GM23338 (cell line): ENCODE measurements at regions not wholly inside any gene's neighbourhood (a gene's known extent, or its start where the extent isn't known, plus 50 kb on each side); places are given as distances from the start of the nearest gene placed in this dataset.

ENCODE experiments used
- ATAC-seq: fragments of 200-7000 bp; cut with Tn5 transposase; 3 replicates; pipeline ENCODE4 v1.9.1; 2020
- DNase-seq: peaks from one replicate; pipeline ENCODE4 v3.0.0-alpha.2; 2015; ENCODE audit warnings: low spot score
- H2AFZ ChIP-seq: fragments of 200-600 bp; sonication (generic); 2 replicates; pipeline ENCODE4 v1.8.0; 2016; ENCODE audit warnings: antibody characterized with exemption, mild to moderate bottlenecking, moderate library complexity
- H3F3A ChIP-seq: fragments of 200-600 bp; sonication (generic); replicated peaks from 2 replicates; pipeline ENCODE4 v1.8.0; 2017; ENCODE audit warnings: antibody characterized with exemption, mixed run types, low read depth
- H3K27ac ChIP-seq: fragments of 200-600 bp; sonication (generic); 2 replicates; pipeline ENCODE4 v1.6.1; 2016; ENCODE audit warnings: low read depth
- H3K27me3 ChIP-seq: fragments of 200-600 bp; sonication (generic); 2 replicates; pipeline ENCODE4 v1.8.0; 2016; ENCODE audit warnings: mild to moderate bottlenecking, mixed run types, moderate library complexity; ENCODE audit not compliant: insufficient read depth
- H3K36me3 ChIP-seq: fragments of 200-600 bp; sonication (generic); 2 replicates; pipeline ENCODE4 v1.8.0; 2016; ENCODE audit warnings: mild to moderate bottlenecking; ENCODE audit not compliant: insufficient read depth
- H3K4me1 ChIP-seq: fragments of 200-600 bp; sonication (generic); 2 replicates; pipeline ENCODE4 v1.8.0; 2016; ENCODE audit warnings: mild to moderate bottlenecking, moderate library complexity; ENCODE audit not compliant: insufficient read depth
- H3K4me2 ChIP-seq: fragments of 200-600 bp; sonication (generic); 2 replicates; pipeline ENCODE4 v1.7.1; 2017; ENCODE audit warnings: mixed run types
- H3K4me3 ChIP-seq: fragments of 200-600 bp; sonication (generic); 2 replicates; pipeline ENCODE4 v1.6.1; 2016; ENCODE audit warnings: mixed run types
- H3K79me2 ChIP-seq: fragments of 200-600 bp; sonication (generic); replicated peaks from 2 replicates; pipeline ENCODE4 v1.8.0; 2017; ENCODE audit warnings: mild to moderate bottlenecking; ENCODE audit not compliant: insufficient read depth
- H3K9me2 ChIP-seq: fragments of 200-600 bp; sonication (generic); 2 replicates; pipeline ENCODE4 v1.8.0; 2017; ENCODE audit not compliant: insufficient read depth
- H4K20me1 ChIP-seq: fragments of 200-600 bp; sonication (generic); replicated peaks from 2 replicates; pipeline ENCODE4 v1.8.0; 2017; ENCODE audit warnings: mild to moderate bottlenecking; ENCODE audit not compliant: insufficient read depth
- H3K27ac Mint-ChIP-seq: 2 replicates; pipeline ENCODE4 v1.8.0; 2020; ENCODE audit warnings: inconsistent platforms, mild to moderate bottlenecking, moderate library complexity, mixed read lengths
- H3K27me3 Mint-ChIP-seq: 3 replicates; pipeline ENCODE4 v1.8.0; 2022; ENCODE audit warnings: low read depth, mild to moderate bottlenecking, moderate library complexity, mixed read lengths, inconsistent platforms; ENCODE audit not compliant: insufficient read depth, poor library complexity
- H3K36me3 Mint-ChIP-seq: 3 replicates; pipeline ENCODE4 v1.8.0; 2021; ENCODE audit warnings: low read depth, mild to moderate bottlenecking, inconsistent platforms, moderate library complexity, mixed read lengths
- H3K4me1 Mint-ChIP-seq: 3 replicates; pipeline ENCODE4 v1.8.0; 2020; ENCODE audit warnings: mild to moderate bottlenecking, inconsistent platforms, mixed read lengths
- H3K4me3 Mint-ChIP-seq: 3 replicates; pipeline ENCODE4 v1.8.0; 2021; ENCODE audit warnings: moderate library complexity, mild to moderate bottlenecking, inconsistent platforms, mixed read lengths
- H3K9me3 Mint-ChIP-seq: 3 replicates; pipeline ENCODE4 v1.8.0; 2020; ENCODE audit warnings: moderate library complexity, mild to moderate bottlenecking, inconsistent platforms, mixed read lengths
- CREB1 ChIP-seq: fragments of 250-450 bp; sonication (Bioruptor Pico); IDR thresholded peaks from 2 replicates; pipeline ENCODE4 v1.5.0; 2020; ENCODE audit warnings: low read depth, mild to moderate bottlenecking, moderate library complexity
- CTCF ChIP-seq, 2 experiments: fragments of 200-600 bp in 1 of 2; sonication (generic) in 1 of 2; conservative IDR thresholded peaks; 2 replicates each; pipeline versions ENCODE4 v1.5.1 to v1.6.1; 2016 to 2017; ENCODE audit warnings: antibody characterized with exemption in 2 of 2, low read depth in 2 of 2, mild to moderate bottlenecking in 2 of 2, moderate library complexity in 1 of 2
- ETS1 ChIP-seq: IDR thresholded peaks from 2 replicates; pipeline ENCODE4 v1.6.1; 2016; ENCODE audit warnings: antibody characterized with exemption
- EZH2 ChIP-seq: fragments of 200-600 bp; sonication (generic); IDR thresholded peaks from one replicate; pipeline ENCODE4 v1.8.0; 2017; ENCODE audit warnings: antibody characterized with exemption, mild to moderate bottlenecking, low read depth; ENCODE audit not compliant: unreplicated experiment
- EZH2phosphoT487 ChIP-seq: fragments of 200-600 bp; sonication (generic); IDR thresholded peaks from one replicate; pipeline ENCODE4 v1.8.1; 2018; ENCODE audit warnings: antibody characterized with exemption; ENCODE audit not compliant: unreplicated experiment
- JUNB ChIP-seq: IDR thresholded peaks from one replicate; pipeline ENCODE4 v1.6.1; 2016; ENCODE audit warnings: antibody characterized with exemption; ENCODE audit not compliant: unreplicated experiment
- NANOG ChIP-seq: IDR thresholded peaks from 2 replicates; pipeline ENCODE4 v1.6.1; 2016; ENCODE audit warnings: antibody characterized with exemption, borderline replicate concordance
- POLR2AphosphoS5 ChIP-seq: IDR thresholded peaks from 2 replicates; pipeline ENCODE4 v1.6.1; 2016; ENCODE audit warnings: antibody characterized with exemption, low read depth
- REST ChIP-seq: IDR thresholded peaks from one replicate; pipeline ENCODE4 v1.6.1; 2018; ENCODE audit warnings: antibody characterized with exemption; ENCODE audit not compliant: unreplicated experiment
- STAT1 ChIP-seq: IDR thresholded peaks from one replicate; pipeline ENCODE4 v1.6.1; 2016; ENCODE audit warnings: antibody characterized with exemption; ENCODE audit not compliant: unreplicated experiment
- ZNF114 ChIP-seq: fragments of 250-450 bp; sonication (Bioruptor Pico); IDR thresholded peaks from 2 replicates; pipeline ENCODE4 v1.5.0; 2020; ENCODE audit warnings: mild to moderate bottlenecking, moderate library complexity
- ZNF331 ChIP-seq: fragments of 250-450 bp; sonication (Bioruptor Pico); IDR thresholded peaks from 2 replicates; pipeline ENCODE4 v1.5.0; 2020; ENCODE audit warnings: low read depth, mild to moderate bottlenecking, moderate library complexity
- ZNF462 ChIP-seq: fragments of 250-450 bp; sonication (Bioruptor Pico); IDR thresholded peaks from 2 replicates; pipeline ENCODE4 v1.5.0; 2020; ENCODE audit warnings: mild to moderate bottlenecking, moderate library complexity

GRCh38 chr14:26775765-26776563 lies 178.1 kb upstream of the NOVA1 start:
- H3K27ac ChIP-seq: no peak overlapping the region
- H3F3A ChIP-seq: no peaks in the 10 kb centered on the region
- peaks cover 6% of the 10 kb centered on the region for H3K4me1 ChIP-seq
- no peak for TF ChIP-seq EZH2
- TF ChIP-seq CREB1: no peak
- TF ChIP-seq ETS1: no peak
- no peak for TF ChIP-seq REST
- TF ChIP-seq POLR2AphosphoS5: no peak
- no peak for TF ChIP-seq ZNF462 (CRISPR knock-in tag)
- TF ChIP-seq ZNF114 (CRISPR knock-in tag): no peak
- no peak for TF ChIP-seq EZH2phosphoT487
- TF ChIP-seq CTCF (conservative IDR thresholded peaks at IDR 0.05; ENCODE audit: low read depth in 2 of 2): no peak
- TF ChIP-seq ZNF331: no peak
- no peak for TF ChIP-seq NANOG
- TF ChIP-seq STAT1: no peak
- TF ChIP-seq JUNB: no peak
- ATAC-seq: no peak
- Mint-ChIP-seq H3K4me1 (peaks cover 18% of the 10 kb centered on the region), H3K27ac (no peak overlapping the region), H3K36me3 (no peaks in the 10 kb centered on the region), H3K4me3 (no peak overlapping the region), H3K27me3 (no peaks in the 10 kb centered on the region), H3K9me3 (no peaks in the 10 kb centered on the region)
- H3K9me2 ChIP-seq: no peaks in the 10 kb centered on the region
- H3K36me3 ChIP-seq: no peaks in the 10 kb centered on the region
- H2AFZ ChIP-seq: no peak overlapping the region
- H4K20me1 ChIP-seq: no peaks in the 10 kb centered on the region
- H3K4me3 ChIP-seq: no peak overlapping the region
- peak overlapping the region; percentile 31 for H3K4me2 ChIP-seq
- H3K27me3 ChIP-seq: no peaks in the 10 kb centered on the region
- no peaks in the 10 kb centered on the region for H3K79me2 ChIP-seq
- DNase-seq: no peak
